MM.1S (cell line): ENCODE measurements at regions not wholly inside any gene's neighbourhood (a gene's known extent, or its start where the extent isn't known, plus 50 kb on each side); places are given as distances from the start of the nearest gene placed in this dataset.

Experiments
- DNase-seq: peaks from one replicate; pipeline ENCODE4 v3.0.0-alpha.2; 2015
- H2AFZ ChIP-seq: fragments of 300-600 bp; sonication (generic); 2 replicates; pipeline ENCODE4 v1.6.0; 2016; ENCODE audit warnings: antibody characterized with exemption, low read length
- H3F3A ChIP-seq: fragments of 300-600 bp; sonication (generic); 2 replicates; pipeline ENCODE4 v1.6.1; 2016; ENCODE audit warnings: mild to moderate bottlenecking, antibody characterized with exemption, low read length, moderate library complexity, mixed read lengths; ENCODE audit not compliant: insufficient read depth
- H3K27ac ChIP-seq: fragments of 300-600 bp; sonication (generic); 2 replicates; pipeline ENCODE4 v1.5.1; 2016; ENCODE audit warnings: mild to moderate bottlenecking, low read length
- H3K27me3 ChIP-seq: fragments of 300-600 bp; sonication (generic); replicated peaks from 2 replicates; pipeline ENCODE4 v1.6.0; 2016; ENCODE audit warnings: low read length; ENCODE audit not compliant: insufficient read depth
- H3K36me3 ChIP-seq: fragments of 300-600 bp; sonication (generic); replicated peaks from 2 replicates; pipeline ENCODE4 v1.6.1; 2016; ENCODE audit warnings: mild to moderate bottlenecking, low read length, mixed read lengths; ENCODE audit not compliant: insufficient read depth
- H3K4me1 ChIP-seq: fragments of 300-600 bp; sonication (generic); 2 replicates; pipeline ENCODE4 v1.6.1; 2016; ENCODE audit warnings: low read length, mixed read lengths
- H3K4me2 ChIP-seq: fragments of 300-600 bp; sonication (generic); 2 replicates; pipeline ENCODE4 v1.6.0; 2016; ENCODE audit warnings: low read depth, low read length
- H3K4me3 ChIP-seq: fragments of 300-600 bp; sonication (generic); 2 replicates; pipeline ENCODE4 v1.5.1; 2016; ENCODE audit warnings: low read length, mixed read lengths
- H3K79me2 ChIP-seq: fragments of 300-600 bp; sonication (generic); 2 replicates; pipeline ENCODE4 v1.6.1; 2016; ENCODE audit warnings: mixed run types, low read length, mixed read lengths
- H3K9ac ChIP-seq: fragments of 300-600 bp; sonication (generic); 2 replicates; pipeline ENCODE4 v1.6.1; 2016; ENCODE audit warnings: low read length, mixed read lengths
- H3K9me2 ChIP-seq: fragments of 300-600 bp; sonication (generic); replicated peaks from 2 replicates; pipeline ENCODE4 v1.6.1; 2016; ENCODE audit warnings: mild to moderate bottlenecking, low read length, mixed read lengths; ENCODE audit not compliant: insufficient read depth
- H3K9me3 ChIP-seq: fragments of 300-600 bp; sonication (generic); replicated peaks from 2 replicates; pipeline ENCODE4 v1.6.1; 2016; ENCODE audit warnings: mild to moderate bottlenecking, low read length, mixed read lengths; ENCODE audit not compliant: insufficient read depth
- H4K20me1 ChIP-seq: fragments of 300-600 bp; sonication (generic); 2 replicates; pipeline ENCODE4 v1.6.1; 2016; ENCODE audit warnings: mild to moderate bottlenecking, low read length, moderate library complexity, mixed read lengths; ENCODE audit not compliant: insufficient read depth
- EZH2 ChIP-seq: fragments of 300-600 bp; sonication (generic); optimal IDR thresholded peaks from 2 replicates; pipeline ENCODE3; 2017; ENCODE audit warnings: low read depth, mild to moderate bottlenecking, antibody characterized with exemption, low read length, mixed read lengths
- EZH2phosphoT487 ChIP-seq: fragments of 300-600 bp; sonication (generic); IDR thresholded peaks from 2 replicates; pipeline ENCODE4 v1.6.1; 2018; ENCODE audit warnings: antibody characterized with exemption, low read length
- TF ChIP-seq, protein P1 (sequence below): fragments of 300-600 bp; sonication (generic); IDR thresholded peaks from 2 replicates; pipeline ENCODE4 v1.5.1; 2016; ENCODE audit warnings: antibody characterized with exemption, low read length, mixed read lengths

DNA sequence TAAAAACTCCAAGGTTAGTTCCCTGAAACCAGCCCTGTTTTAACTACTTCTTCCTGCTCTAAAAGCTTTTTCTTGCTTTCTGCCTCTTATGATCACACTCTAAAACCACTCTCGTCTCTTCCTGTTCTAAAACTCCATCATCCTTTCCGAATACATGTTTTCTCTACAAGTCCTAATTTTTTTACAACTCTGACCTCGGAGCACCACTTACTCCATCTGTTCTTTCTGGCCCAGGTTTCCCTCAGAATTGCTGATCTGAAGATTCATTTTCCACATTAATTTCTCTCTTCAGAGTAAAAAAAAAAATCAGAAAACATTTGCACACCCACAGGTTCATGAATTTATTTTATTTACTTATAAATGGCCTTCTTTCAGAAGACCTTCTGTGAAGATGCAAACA lies 265.7 kb upstream of the CADM1 start:
- TF ChIP-seq, protein P1, sequence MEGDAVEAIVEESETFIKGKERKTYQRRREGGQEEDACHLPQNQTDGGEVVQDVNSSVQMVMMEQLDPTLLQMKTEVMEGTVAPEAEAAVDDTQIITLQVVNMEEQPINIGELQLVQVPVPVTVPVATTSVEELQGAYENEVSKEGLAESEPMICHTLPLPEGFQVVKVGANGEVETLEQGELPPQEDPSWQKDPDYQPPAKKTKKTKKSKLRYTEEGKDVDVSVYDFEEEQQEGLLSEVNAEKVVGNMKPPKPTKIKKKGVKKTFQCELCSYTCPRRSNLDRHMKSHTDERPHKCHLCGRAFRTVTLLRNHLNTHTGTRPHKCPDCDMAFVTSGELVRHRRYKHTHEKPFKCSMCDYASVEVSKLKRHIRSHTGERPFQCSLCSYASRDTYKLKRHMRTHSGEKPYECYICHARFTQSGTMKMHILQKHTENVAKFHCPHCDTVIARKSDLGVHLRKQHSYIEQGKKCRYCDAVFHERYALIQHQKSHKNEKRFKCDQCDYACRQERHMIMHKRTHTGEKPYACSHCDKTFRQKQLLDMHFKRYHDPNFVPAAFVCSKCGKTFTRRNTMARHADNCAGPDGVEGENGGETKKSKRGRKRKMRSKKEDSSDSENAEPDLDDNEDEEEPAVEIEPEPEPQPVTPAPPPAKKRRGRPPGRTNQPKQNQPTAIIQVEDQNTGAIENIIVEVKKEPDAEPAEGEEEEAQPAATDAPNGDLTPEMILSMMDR = no peak
- TF ChIP-seq EZH2 (no peak), EZH2phosphoT487 (no peak)
- Histone ChIP-seq H3K9me2 (no peaks in the 10 kb centered on the region), H3K9me3 (no peaks in the 10 kb centered on the region), H3K27me3 (no peaks in the 10 kb centered on the region), H3K9ac (no peak overlapping the region), H3K4me3 (no peak overlapping the region), H3F3A (no peaks in the 10 kb centered on the region), H3K4me2 (no peak overlapping the region), H3K4me1 (no peaks in the 10 kb centered on the region), H2AFZ (no peak overlapping the region), H3K36me3 (no peaks in the 10 kb centered on the region), H4K20me1 (no peaks in the 10 kb centered on the region), H3K27ac (no peak overlapping the region), H3K79me2 (no peaks in the 10 kb centered on the region)
- DNase-seq = no peak

DNA sequence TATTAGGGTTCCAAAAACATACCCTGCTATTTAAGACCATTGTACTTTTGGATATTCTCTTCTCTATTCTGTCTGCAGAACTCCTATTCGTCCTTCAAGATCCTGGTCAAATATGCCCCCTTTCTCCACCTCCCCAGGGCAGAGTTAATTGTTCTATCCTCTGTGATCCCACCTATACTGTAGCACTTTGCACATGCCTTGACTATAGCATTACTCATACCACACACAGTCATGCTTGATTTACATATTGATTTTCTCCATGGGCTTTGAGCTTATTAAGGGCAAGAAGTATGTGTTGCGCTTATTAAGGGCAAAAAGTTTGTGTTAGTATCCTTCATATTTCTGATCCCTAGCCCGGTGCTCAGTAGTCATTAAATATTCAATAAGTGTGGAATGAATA lies 263.7 kb upstream of the CADM1 start:
- Histone ChIP-seq H3K79me2 (no peaks in the 10 kb centered on the region), H3K27me3 (no peaks in the 10 kb centered on the region), H3K9me2 (no peaks in the 10 kb centered on the region), H3K27ac (no peak overlapping the region), H2AFZ (no peak overlapping the region), H3K9ac (no peak overlapping the region), H3K4me1 (no peaks in the 10 kb centered on the region), H3K4me2 (no peak overlapping the region), H3K4me3 (no peak overlapping the region), H3K9me3 (no peaks in the 10 kb centered on the region), H3K36me3 (no peaks in the 10 kb centered on the region), H3F3A (no peaks in the 10 kb centered on the region), H4K20me1 (no peaks in the 10 kb centered on the region)
- no peak for DNase-seq
- TF ChIP-seq EZH2phosphoT487 (no peak), EZH2 (no peak)
- TF ChIP-seq, protein P1 = no peak

DNA sequence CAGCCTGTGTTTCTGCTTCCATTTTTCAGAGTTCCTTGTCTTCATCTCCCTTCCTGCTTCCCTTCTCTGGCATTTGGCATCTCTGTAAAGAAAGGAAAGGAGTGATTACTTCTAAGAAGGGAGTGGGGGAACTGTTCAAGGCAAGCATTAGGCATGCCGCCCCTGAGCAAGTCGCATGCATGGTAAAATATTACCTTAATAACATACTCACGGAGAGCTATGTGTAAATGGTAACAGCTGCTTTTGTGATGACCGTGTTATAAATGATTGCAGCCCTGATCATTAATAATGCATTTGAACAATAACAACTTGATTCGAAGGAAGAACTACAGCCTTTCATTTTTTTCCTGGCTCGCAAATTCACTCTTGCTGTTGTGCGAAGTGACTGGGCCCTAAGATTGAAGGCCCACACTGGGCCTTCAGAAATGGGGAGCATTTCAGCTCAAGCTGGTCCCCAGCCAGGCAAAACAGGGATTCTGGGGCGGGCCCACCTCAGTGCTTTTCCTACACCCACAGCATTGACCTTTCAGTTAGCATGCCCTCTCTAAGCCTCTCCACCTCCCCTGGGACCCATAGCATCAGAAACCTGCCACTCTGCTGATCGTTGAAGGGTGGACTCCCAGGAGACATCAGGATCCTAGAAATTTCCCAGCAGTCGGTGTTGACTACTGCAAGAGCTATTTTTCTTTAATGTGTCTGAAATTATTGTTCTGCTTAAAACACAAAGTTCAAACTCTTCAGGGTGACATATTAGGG lies 263.0 kb upstream of the CADM1 start:
- H3K27me3 ChIP-seq = no peaks in the 10 kb centered on the region
- H3K4me2 ChIP-seq = no peak overlapping the region
- no peaks in the 10 kb centered on the region for H3K9me3 ChIP-seq
- H3F3A ChIP-seq = no peaks in the 10 kb centered on the region
- no peak overlapping the region for H3K27ac ChIP-seq
- H3K4me1 ChIP-seq = no peaks in the 10 kb centered on the region
- H3K79me2 ChIP-seq = no peaks in the 10 kb centered on the region
- no peaks in the 10 kb centered on the region for H3K36me3 ChIP-seq
- no peaks in the 10 kb centered on the region for H3K9me2 ChIP-seq
- H4K20me1 ChIP-seq = no peaks in the 10 kb centered on the region
- H2AFZ ChIP-seq = no peak overlapping the region
- H3K9ac ChIP-seq = no peak overlapping the region
- TF ChIP-seq EZH2 (no peak), EZH2phosphoT487 (no peak)
- TF ChIP-seq, protein P1 = no peak
- no peak overlapping the region for H3K4me3 ChIP-seq
- DNase-seq = no peak
